Astrocyte of the spinal cord (primary cell): ENCODE measurements at regions not wholly inside any gene's neighbourhood (a gene's known extent, or its start where the extent isn't known, plus 50 kb on each side); places are given as distances from the start of the nearest gene placed in this dataset.

Source experiments
- DNase-seq: peaks from one replicate; pipeline ENCODE4 v3.0.0; 2011; ENCODE audit warnings: low read depth, low spot score
- H3K4me3 ChIP-seq: 2 replicates; pipeline ENCODE4 v1.5.1; 2011; ENCODE audit warnings: low read depth, mild to moderate bottlenecking, low read length, moderate library complexity
- in situ Hi-C: cut with HindIII; loops from 2 replicates; pipeline ENCODE4 v1.10.0; 2017; ENCODE audit warnings: low sequenced_read_pairs
- TF ChIP-seq, protein P1 (sequence below): IDR thresholded peaks from 2 replicates; pipeline ENCODE4 v1.5.1; 2012; ENCODE audit warnings: low read depth, mild to moderate bottlenecking, low read length, inconsistent platforms

DNA sequence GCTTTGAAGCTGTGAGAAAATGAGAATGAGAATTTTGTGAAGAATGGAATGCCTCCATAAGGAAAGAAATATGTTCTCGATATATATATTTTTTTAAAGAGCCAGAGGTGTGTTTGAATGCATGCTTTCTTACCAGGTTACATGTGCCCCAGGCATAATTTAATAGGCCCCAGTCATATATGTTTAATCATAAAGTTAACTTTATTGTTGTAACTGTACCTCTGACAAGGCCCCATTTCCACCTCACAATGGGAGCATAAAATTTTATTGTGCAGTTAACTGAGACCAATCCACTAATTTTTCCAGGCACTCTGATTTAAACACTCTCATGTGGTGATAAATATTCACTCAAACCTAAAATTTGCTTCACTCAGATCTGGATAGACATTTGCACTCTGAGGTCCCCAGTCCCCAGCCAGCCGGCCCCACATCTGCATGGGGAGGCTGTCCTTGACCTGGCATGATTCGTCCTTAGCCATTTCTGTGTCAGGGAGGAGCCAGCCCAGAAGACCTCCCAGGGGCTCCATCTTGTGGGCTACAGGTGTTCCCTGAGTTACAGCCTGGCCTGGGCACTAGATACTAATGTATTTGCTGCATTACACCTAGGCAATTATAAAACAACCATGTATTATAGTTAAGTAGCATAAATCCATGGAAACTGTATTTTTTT, 245.8 kb downstream of the MTRR start:
- H3K4me3 ChIP-seq, result no peak overlapping the region
- in situ Hi-C loops, result no loop called here
- TF ChIP-seq, protein P1, sequence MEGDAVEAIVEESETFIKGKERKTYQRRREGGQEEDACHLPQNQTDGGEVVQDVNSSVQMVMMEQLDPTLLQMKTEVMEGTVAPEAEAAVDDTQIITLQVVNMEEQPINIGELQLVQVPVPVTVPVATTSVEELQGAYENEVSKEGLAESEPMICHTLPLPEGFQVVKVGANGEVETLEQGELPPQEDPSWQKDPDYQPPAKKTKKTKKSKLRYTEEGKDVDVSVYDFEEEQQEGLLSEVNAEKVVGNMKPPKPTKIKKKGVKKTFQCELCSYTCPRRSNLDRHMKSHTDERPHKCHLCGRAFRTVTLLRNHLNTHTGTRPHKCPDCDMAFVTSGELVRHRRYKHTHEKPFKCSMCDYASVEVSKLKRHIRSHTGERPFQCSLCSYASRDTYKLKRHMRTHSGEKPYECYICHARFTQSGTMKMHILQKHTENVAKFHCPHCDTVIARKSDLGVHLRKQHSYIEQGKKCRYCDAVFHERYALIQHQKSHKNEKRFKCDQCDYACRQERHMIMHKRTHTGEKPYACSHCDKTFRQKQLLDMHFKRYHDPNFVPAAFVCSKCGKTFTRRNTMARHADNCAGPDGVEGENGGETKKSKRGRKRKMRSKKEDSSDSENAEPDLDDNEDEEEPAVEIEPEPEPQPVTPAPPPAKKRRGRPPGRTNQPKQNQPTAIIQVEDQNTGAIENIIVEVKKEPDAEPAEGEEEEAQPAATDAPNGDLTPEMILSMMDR, result no peak
- no peak for DNase-seq

DNA sequence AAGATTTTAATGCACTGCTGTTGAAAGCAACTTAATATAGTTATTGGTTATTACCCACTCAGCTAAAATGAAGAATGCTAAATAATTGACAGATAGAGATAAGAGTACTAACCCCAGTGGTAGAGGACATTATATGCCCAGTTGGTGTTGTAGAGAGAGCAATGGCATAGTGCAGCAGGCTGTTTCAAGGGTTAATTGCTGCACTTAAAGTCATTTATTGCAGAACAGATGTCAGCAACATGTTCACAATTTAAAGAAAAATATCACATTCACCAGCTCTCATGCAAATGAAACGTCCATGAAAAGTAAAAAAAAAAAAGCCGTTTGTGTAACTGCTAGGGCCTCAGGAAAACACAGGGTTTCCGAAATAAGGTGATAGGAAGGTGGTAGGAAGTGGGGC, 254.6 kb downstream of the MTRR start:
- DNase-seq, result no peak
- TF ChIP-seq, protein P1, result no peak
- H3K4me3 ChIP-seq, result no peak overlapping the region
- in situ Hi-C loops, result no loop called here

DNA sequence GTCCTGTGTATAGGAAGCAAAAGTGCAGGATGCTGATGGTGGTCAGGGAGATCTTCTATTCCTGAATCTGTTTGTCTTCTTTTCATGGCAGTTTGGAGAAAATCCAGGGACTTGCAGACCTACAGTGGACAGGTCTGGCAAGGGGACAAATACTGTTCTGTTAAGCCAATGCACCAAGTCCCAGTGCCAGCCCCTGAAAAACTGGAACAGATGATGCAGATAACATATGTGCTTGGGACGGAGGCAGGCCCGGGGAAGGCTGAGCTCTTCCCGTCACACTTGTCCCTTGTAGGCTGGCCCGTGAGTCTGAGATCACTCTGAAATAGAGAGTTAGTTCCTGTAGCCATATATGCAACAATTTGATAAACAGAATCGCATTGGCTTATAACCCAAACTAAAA, 265.7 kb downstream of the MTRR start:
- TF ChIP-seq, protein P1, result no peak
- in situ Hi-C loops, result no loop called here
- H3K4me3 ChIP-seq, result no peak overlapping the region
- DNase-seq, result no peak

DNA sequence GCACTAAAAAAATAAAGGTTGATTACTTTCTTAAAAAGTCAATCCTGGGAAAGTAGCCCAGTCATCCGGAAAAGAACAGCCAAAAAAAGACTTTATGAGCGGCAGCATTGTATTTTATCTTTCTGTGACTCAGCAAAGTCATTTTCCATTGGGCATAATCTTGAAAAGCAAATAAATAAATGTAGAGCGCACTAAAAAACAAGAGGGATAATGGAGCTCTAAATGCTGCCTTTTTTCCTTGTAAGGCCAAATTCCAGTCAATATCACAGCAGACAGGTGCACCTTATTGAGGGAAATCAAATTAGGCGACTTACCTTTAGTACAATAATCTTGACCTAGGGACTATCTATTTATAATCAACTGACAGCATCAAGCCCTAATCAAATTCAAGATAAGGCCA, 266.8 kb downstream of the MTRR start:
- DNase-seq, result no peak
- in situ Hi-C loops, result no loop called here
- TF ChIP-seq, protein P1, result no peak
- H3K4me3 ChIP-seq, result no peak overlapping the region

DNA sequence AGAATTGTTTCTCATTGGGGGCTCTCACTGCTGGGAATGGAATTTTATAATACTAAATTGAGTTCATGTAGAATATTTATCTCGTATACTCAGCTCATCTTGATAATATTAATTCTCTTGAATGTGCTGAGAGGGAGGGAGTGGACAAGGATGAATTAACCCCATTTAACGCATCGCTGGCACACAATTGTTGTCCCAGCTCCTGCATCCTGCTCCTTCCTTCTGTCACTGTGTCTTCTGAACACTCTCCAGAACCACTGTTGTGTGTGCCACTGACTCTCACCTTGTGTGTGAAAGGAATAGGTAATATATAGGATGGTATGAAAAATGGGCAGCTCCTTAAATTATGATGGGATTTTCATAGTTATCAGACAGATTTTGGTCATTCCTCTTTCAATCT, 267.3 kb downstream of the MTRR start:
- no peak overlapping the region for H3K4me3 ChIP-seq
- in situ Hi-C loops, result no loop called here
- TF ChIP-seq, protein P1, result no peak
- no peak for DNase-seq

DNA sequence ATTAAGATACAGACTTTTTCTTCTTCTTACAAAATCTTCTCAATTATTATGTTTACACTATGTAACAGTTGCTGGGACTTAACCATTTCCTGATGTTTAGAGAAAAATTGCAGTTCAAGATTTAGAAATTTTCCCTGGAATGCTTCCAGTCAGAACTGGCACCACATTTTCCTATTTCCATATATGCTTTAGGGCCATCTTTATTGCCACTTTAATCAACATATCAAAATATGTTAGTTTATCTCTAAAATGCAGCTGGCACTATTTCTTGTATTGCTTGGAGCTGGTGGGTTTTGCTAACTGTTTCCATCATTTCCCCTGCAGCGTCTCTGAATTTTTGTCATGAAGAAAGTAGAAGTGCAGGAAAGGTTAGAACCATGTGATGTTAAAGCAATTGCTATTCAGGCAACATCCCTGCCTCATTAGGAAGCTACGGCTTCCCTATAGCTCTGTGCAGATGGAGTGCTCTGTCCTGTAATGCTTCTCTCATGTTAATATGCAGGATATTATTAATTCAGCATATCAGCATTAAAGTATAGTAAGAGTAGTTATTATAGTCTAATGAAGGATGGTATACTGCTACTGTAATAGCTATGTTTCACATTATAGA, 269.1 kb downstream of the MTRR start:
- TF ChIP-seq, protein P1, result no peak
- DNase-seq, result no peak
- in situ Hi-C loops, result no loop called here
- H3K4me3 ChIP-seq, result no peak overlapping the region
